Mesenchymal stem cell (in vitro differentiated cells and primary cell): ENCODE measurements at regions not wholly inside any gene's neighbourhood (a gene's known extent, or its start where the extent isn't known, plus 50 kb on each side); places are given as distances from the start of the nearest gene placed in this dataset.
"Not testable (repeated sequence)": the region's sequence is repeated elsewhere in the genome, so short reads cannot be mapped to it uniquely, and the experiment has no call there.

Source experiments
- DNase-seq: peaks from one replicate; pipeline ENCODE4 v3.0.0-alpha.2; 2013
- H2AFZ ChIP-seq: one replicate; pipeline ENCODE4 v1.6.1; 2013; ENCODE audit warnings: low read depth, mild to moderate bottlenecking, control low read depth, inconsistent platforms, low read length, moderate library complexity
- H2AK5ac ChIP-seq: 2 replicates; pipeline ENCODE4 v1.6.1; 2013; ENCODE audit warnings: low read length, moderate library complexity, mild to moderate bottlenecking, inconsistent platforms; ENCODE audit not compliant: severe bottlenecking
- H2BK120ac ChIP-seq: one replicate; pipeline ENCODE4 v1.6.1; 2013; ENCODE audit warnings: low read depth, mild to moderate bottlenecking, inconsistent platforms, low read length, moderate library complexity
- H2BK12ac ChIP-seq, 2 experiments: one replicate each; pipeline ENCODE4 v1.6.1; 2013; ENCODE audit warnings: inconsistent platforms in 2 of 2, low read length in 2 of 2, mild to moderate bottlenecking in 2 of 2, moderate library complexity in 2 of 2, control low read depth in 1 of 2
- H2BK15ac ChIP-seq: one replicate; pipeline ENCODE4 v1.6.1; 2013; ENCODE audit warnings: mild to moderate bottlenecking, low read depth, inconsistent platforms; ENCODE audit not compliant: poor library complexity, severe bottlenecking
- H2BK5ac ChIP-seq: 2 replicates; pipeline ENCODE4 v1.6.1; 2013; ENCODE audit warnings: low read depth, mild to moderate bottlenecking, low read length, control low read depth, inconsistent platforms; ENCODE audit not compliant: poor library complexity, severe bottlenecking
- H3K14ac ChIP-seq, 2 experiments: one replicate each; pipeline ENCODE4 v1.6.1; 2013; ENCODE audit warnings: inconsistent platforms in 2 of 2, low read length in 2 of 2, control low read depth in 1 of 2, mild to moderate bottlenecking in 1 of 2, moderate library complexity in 1 of 2
- H3K18ac ChIP-seq, 2 experiments: one replicate each; pipeline ENCODE4 v1.6.1; 2013; ENCODE audit warnings: inconsistent platforms in 2 of 2, low read length in 2 of 2, control low read depth in 1 of 2, low read depth in 1 of 2, mild to moderate bottlenecking in 1 of 2
- H3K23ac ChIP-seq, 2 experiments: one replicate each; pipeline ENCODE4 v1.6.1; 2013; ENCODE audit warnings: inconsistent platforms in 2 of 2, low read length in 2 of 2, mild to moderate bottlenecking in 2 of 2, moderate library complexity in 2 of 2, control low read depth in 1 of 2
- H3K27ac ChIP-seq: 2 replicates; pipeline ENCODE4 v1.5.1; 2013; ENCODE audit warnings: mild to moderate bottlenecking, moderate library complexity, low read length, control low read depth, inconsistent platforms; ENCODE audit not compliant: poor library complexity, severe bottlenecking
- H3K27me3 ChIP-seq, 2 experiments: 2 replicates each; pipeline versions ENCODE4 v1.6.1 to v1.7.0; 2013; ENCODE audit warnings: low read length in 2 of 2, mild to moderate bottlenecking in 2 of 2, moderate library complexity in 2 of 2, control low read depth in 1 of 2, inconsistent platforms in 1 of 2; ENCODE audit not compliant: control insufficient read depth in 1 of 2, insufficient read depth in 1 of 2
- H3K36me3 ChIP-seq, 2 experiments: 2 replicates each; pipeline versions ENCODE4 v1.6.1 to v1.7.0; 2013; ENCODE audit warnings: low read length in 2 of 2, control low read depth in 1 of 2, inconsistent platforms in 1 of 2, low read depth in 1 of 2, mild to moderate bottlenecking in 1 of 2; ENCODE audit not compliant: insufficient read depth in 2 of 2, control insufficient read depth in 1 of 2
- H3K4ac ChIP-seq, 2 experiments: one replicate each; pipeline ENCODE4 v1.6.1; 2013; ENCODE audit warnings: inconsistent platforms in 2 of 2, low read length in 2 of 2, mild to moderate bottlenecking in 2 of 2, moderate library complexity in 2 of 2, control low read depth in 1 of 2, low read depth in 1 of 2
- H3K4me1 ChIP-seq: 2 replicates; pipeline ENCODE4 v1.6.1; 2013; ENCODE audit warnings: low read depth, low read length, control low read depth; ENCODE audit not compliant: control insufficient read depth, insufficient read depth
- H3K4me2 ChIP-seq: 2 replicates; pipeline ENCODE4 v1.6.1; 2013; ENCODE audit warnings: low read length, mild to moderate bottlenecking, inconsistent platforms; ENCODE audit not compliant: poor library complexity, severe bottlenecking
- H3K4me3 ChIP-seq, 2 experiments: 2 replicates each; pipeline versions ENCODE4 v1.5.1 to v1.7.0; 2013; ENCODE audit warnings: low read length in 2 of 2, mild to moderate bottlenecking in 2 of 2, control low read depth in 1 of 2, low read depth in 1 of 2; ENCODE audit not compliant: insufficient read depth in 1 of 2
- H3K79me1 ChIP-seq: replicated peaks from 2 replicates; pipeline ENCODE4 v1.6.1; 2013; ENCODE audit warnings: mild to moderate bottlenecking, control low read depth, low read length, inconsistent platforms; ENCODE audit not compliant: poor library complexity, severe bottlenecking
- H3K9ac ChIP-seq: 2 replicates; pipeline ENCODE4 v1.7.0; 2013; ENCODE audit warnings: mild to moderate bottlenecking, low read length, moderate library complexity
- H3K9me3 ChIP-seq: 2 replicates; pipeline ENCODE4 v1.7.0; 2013; ENCODE audit warnings: mild to moderate bottlenecking, low read length; ENCODE audit not compliant: control insufficient read depth
- H4K8ac ChIP-seq: one replicate; pipeline ENCODE4 v1.6.1; 2013; ENCODE audit warnings: inconsistent platforms, mild to moderate bottlenecking, low read length, moderate library complexity
- H4K91ac ChIP-seq: one replicate; pipeline ENCODE4 v1.6.1; 2013; ENCODE audit warnings: mild to moderate bottlenecking, low read length, inconsistent platforms
- WGBS: methylation state at CpG from one replicate; pipeline ENCODE4 v1.1.7; 2013; ENCODE audit warnings: mixed read lengths; 5-methylcytosine and 5-hydroxymethylcytosine counted together

DNA sequence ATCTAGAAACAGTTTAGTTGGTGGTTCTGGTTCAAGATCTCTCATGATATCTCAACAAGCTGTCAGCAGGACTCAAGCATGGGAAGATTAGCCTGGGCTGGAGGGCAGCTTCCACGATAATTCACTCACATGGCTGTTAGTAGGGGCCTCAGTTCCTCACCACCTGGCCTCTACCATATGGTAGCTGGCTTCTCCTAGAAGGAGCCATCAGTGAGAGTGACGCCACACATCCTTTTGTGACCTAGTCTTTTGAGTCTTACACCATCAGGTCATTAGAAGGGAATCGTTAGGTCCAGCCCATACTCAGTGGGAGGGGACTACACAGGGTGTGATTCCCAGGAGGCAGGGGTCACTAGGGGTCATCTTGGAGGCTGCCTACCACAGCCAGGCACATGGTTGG is 239.3 kb upstream of the PLPP4 start:
- no peak overlapping the region for H3K4me3 ChIP-seq
- no peaks in the 10 kb centered on the region for H3K4me1 ChIP-seq
- H2BK5ac ChIP-seq, result no peak overlapping the region
- no peak overlapping the region for H2BK12ac ChIP-seq
- WGBS, result 58% methylated on average over 3 of the region's 3 CpGs
- H3K79me1 ChIP-seq, result no peaks in the 10 kb centered on the region
- H3K18ac ChIP-seq, result no peak overlapping the region
- H3K4ac ChIP-seq, result no peak overlapping the region
- H3K14ac ChIP-seq, result no peak overlapping the region
- H3K9ac ChIP-seq, result no peak overlapping the region
- no peak overlapping the region for H3K4me2 ChIP-seq
- H4K8ac ChIP-seq, result no peak overlapping the region
- no peaks in the 10 kb centered on the region for H3K36me3 ChIP-seq
- H3K27ac ChIP-seq, result no peak overlapping the region
- no peak overlapping the region for H2AFZ ChIP-seq
- H2BK120ac ChIP-seq, result no peak overlapping the region
- no peak overlapping the region for H2AK5ac ChIP-seq
- H2BK15ac ChIP-seq, result no peak overlapping the region
- H4K91ac ChIP-seq, result no peak overlapping the region
- H3K9me3 ChIP-seq, result no peaks in the 10 kb centered on the region
- no peak overlapping the region for H3K23ac ChIP-seq
- no peaks in the 10 kb centered on the region for H3K27me3 ChIP-seq
- no peak for DNase-seq

DNA sequence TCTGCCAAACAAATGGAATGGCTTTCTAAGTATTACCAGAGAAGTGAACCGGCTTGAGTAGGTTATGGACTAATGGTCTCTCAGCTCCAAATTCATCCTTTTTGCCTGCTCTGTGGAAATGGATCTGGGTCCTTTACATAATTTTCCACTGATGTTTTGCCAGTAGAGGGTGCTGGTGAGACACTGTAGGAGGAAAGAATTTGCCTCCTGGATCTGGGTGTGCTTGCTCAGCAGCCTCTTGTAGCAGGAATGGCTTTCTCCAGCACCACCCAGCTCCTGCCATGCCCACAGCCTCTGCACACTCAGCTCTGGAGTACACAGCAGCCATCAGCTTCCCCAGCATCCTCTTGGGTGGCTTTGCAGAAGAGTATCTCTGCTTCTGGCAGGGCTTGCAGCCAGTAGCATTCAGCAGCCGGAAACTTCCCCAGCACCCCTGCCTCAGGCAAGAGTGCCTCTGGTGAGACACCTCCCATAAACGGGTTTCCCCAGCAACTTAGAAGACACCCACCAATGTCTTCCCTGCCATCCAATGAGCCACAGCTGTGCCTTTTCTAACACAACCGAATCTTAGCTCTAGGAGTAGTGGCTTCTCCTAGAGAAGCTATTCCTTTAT is 235.0 kb upstream of the PLPP4 start:
- H3K27ac ChIP-seq, result no peak overlapping the region
- H3K23ac ChIP-seq, result no peak overlapping the region
- H3K4ac ChIP-seq, result no peak overlapping the region
- no peak overlapping the region for H2AFZ ChIP-seq
- H3K18ac ChIP-seq, result no peak overlapping the region
- no peak overlapping the region for H3K9ac ChIP-seq
- H2BK5ac ChIP-seq, result no peak overlapping the region
- H3K9me3 ChIP-seq, result no peaks in the 10 kb centered on the region
- no peaks in the 10 kb centered on the region for H3K79me1 ChIP-seq
- H2BK15ac ChIP-seq, result no peak overlapping the region
- no peak overlapping the region for H2AK5ac ChIP-seq
- no peak overlapping the region for H3K4me2 ChIP-seq
- no peak overlapping the region for H2BK120ac ChIP-seq
- H4K8ac ChIP-seq, result no peak overlapping the region
- 30% methylated on average over 4 of the region's 4 CpGs for WGBS
- H2BK12ac ChIP-seq, result no peak overlapping the region
- no peaks in the 10 kb centered on the region for H3K4me1 ChIP-seq
- no peaks in the 10 kb centered on the region for H3K27me3 ChIP-seq
- no peak overlapping the region for H3K4me3 ChIP-seq
- H4K91ac ChIP-seq, result no peak overlapping the region
- DNase-seq, result peak; percentile 23
- H3K36me3 ChIP-seq, result no peaks in the 10 kb centered on the region
- H3K14ac ChIP-seq, result no peak overlapping the region

DNA sequence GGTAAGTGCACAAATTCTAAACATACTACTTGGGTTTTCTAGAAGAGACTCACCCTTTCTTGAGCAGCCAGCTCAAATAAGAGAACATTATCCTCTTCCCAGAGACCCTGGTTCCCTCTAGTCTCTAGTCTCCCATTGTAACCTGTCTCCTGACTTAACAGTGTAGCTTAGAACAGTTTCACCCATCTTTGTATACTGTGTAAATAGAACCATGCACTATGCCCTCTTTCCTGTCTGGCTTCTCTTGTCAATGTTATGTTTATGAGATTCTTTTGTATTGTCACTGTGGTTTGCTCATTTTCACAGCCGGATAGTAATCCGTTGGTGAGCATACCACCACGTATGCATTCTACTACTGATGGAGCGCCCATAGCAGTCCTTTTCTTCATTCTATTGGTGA is 227.4 kb upstream of the PLPP4 start:
- H2BK120ac ChIP-seq, result no peak overlapping the region
- 95% methylated on average over 4 of the region's 4 CpGs for WGBS
- no peak overlapping the region for H2AFZ ChIP-seq
- no peak overlapping the region for H4K91ac ChIP-seq
- H3K27ac ChIP-seq, result no peak overlapping the region
- no peaks in the 10 kb centered on the region for H3K27me3 ChIP-seq
- H3K79me1 ChIP-seq, result no peaks in the 10 kb centered on the region
- no peak overlapping the region for H3K18ac ChIP-seq
- H2BK12ac ChIP-seq, result no peak overlapping the region
- H3K4ac ChIP-seq, result no peak overlapping the region
- H2BK5ac ChIP-seq, result no peak overlapping the region
- no peak overlapping the region for H3K23ac ChIP-seq
- DNase-seq, result no peak
- no peaks in the 10 kb centered on the region for H3K9me3 ChIP-seq
- no peak overlapping the region for H3K4me2 ChIP-seq
- H3K4me3 ChIP-seq, result no peak overlapping the region
- H3K9ac ChIP-seq, result no peak overlapping the region
- H2AK5ac ChIP-seq, result no peak overlapping the region
- no peak overlapping the region for H2BK15ac ChIP-seq
- no peak overlapping the region for H4K8ac ChIP-seq
- no peaks in the 10 kb centered on the region for H3K4me1 ChIP-seq
- H3K14ac ChIP-seq, result no peak overlapping the region
- H3K36me3 ChIP-seq, result no peaks in the 10 kb centered on the region

DNA sequence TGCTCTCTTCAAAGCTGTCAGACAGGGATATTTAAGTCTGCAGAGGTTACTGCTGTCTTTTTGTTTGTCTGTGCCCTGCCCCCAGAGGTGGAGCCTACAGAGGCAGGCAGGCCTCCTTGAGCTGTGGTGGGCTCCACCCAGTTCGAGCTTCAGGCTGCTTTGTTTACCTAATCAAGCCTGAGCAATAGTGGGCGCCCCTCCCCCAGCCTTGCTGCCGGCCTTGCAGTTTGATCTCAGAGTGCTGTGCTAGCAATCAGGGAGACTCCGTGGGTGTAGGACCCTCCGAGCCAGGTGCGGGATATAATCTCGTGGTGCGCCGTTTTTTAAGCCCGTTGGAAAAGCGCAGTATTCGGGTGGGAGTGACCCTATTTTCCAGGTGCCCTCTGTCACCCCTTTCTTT is 217.3 kb upstream of the PLPP4 start:
- H3K14ac ChIP-seq, H3K4me2 ChIP-seq, H4K8ac ChIP-seq, H3K27ac ChIP-seq, H3K27me3 ChIP-seq, DNase-seq, H3K18ac ChIP-seq, H3K4ac ChIP-seq, H3K9me3 ChIP-seq, H3K4me3 ChIP-seq, H3K4me1 ChIP-seq, H3K79me1 ChIP-seq, H2AFZ ChIP-seq, H2BK120ac ChIP-seq, H3K9ac ChIP-seq, H2BK12ac ChIP-seq, H2AK5ac ChIP-seq, H3K23ac ChIP-seq, H2BK5ac ChIP-seq, H4K91ac ChIP-seq, H2BK15ac ChIP-seq, H3K36me3 ChIP-seq: not testable (repeated sequence)
- WGBS, result 53% methylated on average over 8 of the region's 12 CpGs
